Activated T-cell treated with anti-CD3 and anti-CD28 coated beads for 24 hours (primary cell): ENCODE measurements at regions not wholly inside any gene's neighbourhood (a gene's known extent, or its start where the extent isn't known, plus 50 kb on each side); places are given as distances from the start of the nearest gene placed in this dataset.

Experiments
- DNase-seq: peaks from one replicate; pipeline ENCODE4 v3.0.0-alpha.2; 2020; ENCODE audit warnings: low read depth

GRCh38 chr6:98469141-98469540 is 365.2 kb upstream of the POU3F2 start:
- DNase-seq: no peak

- DNase-seq: no peak
Measured at GRCh38 chr6:98470821-98471220, 363.6 kb upstream of the POU3F2 start.

- no peak for DNase-seq
Measured at GRCh38 chr6:98471444-98471843, 362.9 kb upstream of the POU3F2 start.

GRCh38 chr6:98477231-98477630 is 357.1 kb upstream of the POU3F2 start:
- DNase-seq: no peak

GRCh38 chr6:98484696-98485095 is 349.7 kb upstream of the POU3F2 start:
- DNase-seq: no peak

GRCh38 chr6:98485593-98485992 is 348.8 kb upstream of the POU3F2 start:
- DNase-seq: no peak

- DNase-seq: no peak
Measured at GRCh38 chr6:98486057-98486456, 348.3 kb upstream of the POU3F2 start.

- DNase-seq: no peak
Measured at GRCh38 chr6:98487612-98488011, 346.8 kb upstream of the POU3F2 start.

- DNase-seq: no peak
Measured at GRCh38 chr6:98498144-98498775, 336.1 kb upstream of the POU3F2 start.

- no peak for DNase-seq
Measured at GRCh38 chr6:98498866-98499265, 335.5 kb upstream of the POU3F2 start.

GRCh38 chr6:98514073-98514720 is 320.2 kb upstream of the POU3F2 start:
- no peak for DNase-seq

- DNase-seq: no peak
Measured at GRCh38 chr6:98514796-98515195, 319.6 kb upstream of the POU3F2 start.

GRCh38 chr6:98516206-98516605 is 318.2 kb upstream of the POU3F2 start:
- DNase-seq: no peak

- DNase-seq: no peak
Measured at GRCh38 chr6:98516866-98517265, 317.5 kb upstream of the POU3F2 start.

- no peak for DNase-seq
Measured at GRCh38 chr6:98525860-98526259, 308.5 kb upstream of the POU3F2 start.

- DNase-seq: no peak
Measured at GRCh38 chr6:98526465-98526864, 307.9 kb upstream of the POU3F2 start.

GRCh38 chr6:98529364-98529763 is 305.0 kb upstream of the POU3F2 start:
- DNase-seq: no peak

GRCh38 chr6:98530732-98531131 is 303.6 kb upstream of the POU3F2 start:
- no peak for DNase-seq

GRCh38 chr6:98532004-98532403 is 302.4 kb upstream of the POU3F2 start:
- DNase-seq: no peak

- DNase-seq: no peak
Measured at GRCh38 chr6:98539741-98540140, 294.6 kb upstream of the POU3F2 start.

GRCh38 chr6:98546376-98546775 is 288.0 kb upstream of the POU3F2 start:
- no peak for DNase-seq

- no peak for DNase-seq
Measured at GRCh38 chr6:98547151-98547550, 287.2 kb upstream of the POU3F2 start.

- DNase-seq: no peak
Measured at GRCh38 chr6:98547634-98548033, 286.7 kb upstream of the POU3F2 start.

GRCh38 chr6:98548301-98548700 is 286.1 kb upstream of the POU3F2 start:
- DNase-seq: no peak
